A673 (cell line): ENCODE measurements at regions not wholly inside any gene's neighbourhood (a gene's known extent, or its start where the extent isn't known, plus 50 kb on each side); places are given as distances from the start of the nearest gene placed in this dataset.

ENCODE experiments used
- BruUV-seq: library from RNA; stranded (reverse); fragments of 400-500 nt; replicated peaks from 2 replicates; lab custom pipeline; 2021; lab: Mats Ljungman, UMichigan
- CTCF ChIA-PET: fragments of 300-600 bp; sonication (Branson Sonifier 250); formaldehyde crosslinking; loops from one replicate; lab custom pipeline; 2022; ENCODE audit warnings: antibody characterized with exemption; lab: Charles Lee
- POLR2A ChIA-PET: fragments of 300-600 bp; sonication (Branson Sonifier 250); formaldehyde crosslinking; loops from one replicate; lab custom pipeline; 2022; ENCODE audit warnings: antibody characterized with exemption; ENCODE audit not compliant: low non-redundant PET; lab: Charles Lee
- DNase-seq: peaks from one replicate; pipeline ENCODE4 v3.0.0-alpha.2; 2015; ENCODE audit warnings: low spot score
- H3K27ac ChIP-seq: fragments of 200-600 bp; sonication (generic); 2 replicates; pipeline ENCODE4 v1.5.1; 2016; ENCODE audit warnings: mixed run types, low read depth, mild to moderate bottlenecking, mixed read lengths, antibody characterized with exemption, low read length; ENCODE audit not compliant: poor library complexity, severe bottlenecking
- H3K27me3 ChIP-seq: fragments of 200-600 bp; sonication (generic); replicated peaks from 2 replicates; pipeline ENCODE4 v1.6.1; 2017; ENCODE audit warnings: mixed run types, low read depth, mild to moderate bottlenecking, mixed read lengths, antibody characterized with exemption, low read length; ENCODE audit not compliant: insufficient read depth, poor library complexity
- H3K36me3 ChIP-seq: fragments of 200-600 bp; sonication (generic); 2 replicates; pipeline ENCODE4 v1.6.1; 2016; ENCODE audit warnings: mixed run types, mild to moderate bottlenecking, mixed read lengths, antibody characterized with exemption, low read length; ENCODE audit not compliant: insufficient read depth, poor library complexity, severe bottlenecking
- H3K4me1 ChIP-seq: fragments of 200-600 bp; sonication (generic); 2 replicates; pipeline ENCODE4 v1.6.1; 2017; ENCODE audit warnings: mixed run types, mild to moderate bottlenecking, mixed read lengths, antibody characterized with exemption, low read length; ENCODE audit not compliant: insufficient read depth, poor library complexity, severe bottlenecking
- H3K4me3 ChIP-seq: fragments of 200-600 bp; sonication (generic); 2 replicates; pipeline ENCODE4 v1.5.1; 2016; ENCODE audit warnings: low read depth, mixed run types, mild to moderate bottlenecking, mixed read lengths, low read length; ENCODE audit not compliant: poor library complexity, severe bottlenecking
- H3K9me3 ChIP-seq: fragments of 200-600 bp; sonication (generic); 2 replicates; pipeline ENCODE4 v1.6.1; 2016; ENCODE audit warnings: mixed run types, low read depth, mild to moderate bottlenecking, mixed read lengths, antibody characterized with exemption, low read length; ENCODE audit not compliant: poor library complexity, severe bottlenecking
- CTCF ChIP-seq: fragments of 300-800, 200-600 bp; sonication (generic); conservative IDR thresholded peaks from 2 replicates; pipeline ENCODE4 v1.5.1; 2017; ENCODE audit warnings: low read depth, mild to moderate bottlenecking, antibody characterized with exemption, low read length, moderate library complexity, mixed read lengths
- EZH2 ChIP-seq: fragments of 200-600 bp; sonication (generic); IDR thresholded peaks from 2 replicates; pipeline ENCODE4 v1.6.1; 2017; ENCODE audit warnings: borderline replicate concordance, low read depth, mild to moderate bottlenecking, mixed read lengths, antibody characterized with exemption, low read length; ENCODE audit not compliant: poor library complexity, severe bottlenecking
- intact Hi-C: fragments of 100-400 bp; cut with micrococcal nuclease; formaldehyde crosslinking; loops from one replicate; pipeline ENCODE4 v1.10.0; 2022; ENCODE audit not compliant: unreplicated experiment

GRCh38 chr2:57396355-57397098 lies 650.1 kb upstream of the VRK2 start:
- BruUV-seq: no TSS peak
- TF ChIP-seq CTCF (no peak), EZH2 (no peak)
- Histone ChIP-seq H3K4me1 (no peaks in the 10 kb centered on the region), H3K36me3 (no peaks in the 10 kb centered on the region), H3K4me3 (no peak overlapping the region), H3K9me3 (no peaks in the 10 kb centered on the region), H3K27ac (no peak overlapping the region), H3K27me3 (no peaks in the 10 kb centered on the region)
- ChIA-PET POLR2A (no interaction called here), CTCF (no interaction called here)
- intact Hi-C loops: no loop called here
- no peak for DNase-seq

GRCh38 chr2:57397550-57398360 lies 648.9 kb upstream of the VRK2 start:
- CTCF ChIA-PET: no interaction called here

DNA sequence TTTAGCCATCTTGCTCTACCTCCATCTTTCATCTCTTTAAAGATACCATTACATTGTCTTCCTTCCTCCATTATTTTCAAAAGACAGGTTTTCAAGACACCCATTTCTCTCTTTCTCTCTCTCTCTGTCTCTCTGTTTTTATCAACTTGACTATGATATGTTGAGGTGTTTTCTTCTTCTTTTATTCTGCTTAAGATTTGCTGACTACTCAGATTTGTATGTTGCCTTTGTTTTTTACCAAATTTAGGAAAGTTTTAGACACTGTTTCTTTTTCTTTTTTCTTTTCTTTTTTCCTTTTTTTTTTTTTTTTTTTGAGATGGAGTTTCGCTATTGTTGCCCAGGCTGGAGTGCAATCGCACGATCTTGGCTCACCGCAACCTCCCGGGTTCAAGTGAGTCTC lies 647.5 kb upstream of the VRK2 start:
- no peaks in the 10 kb centered on the region for H3K9me3 ChIP-seq
- TF ChIP-seq EZH2 (no peak), CTCF (no peak)
- ChIA-PET POLR2A (no interaction called here), CTCF (no interaction called here)
- H3K27me3 ChIP-seq: no peaks in the 10 kb centered on the region
- no peak for DNase-seq
- intact Hi-C loops: no loop called here
- H3K27ac ChIP-seq: no peak overlapping the region
- H3K36me3 ChIP-seq: no peaks in the 10 kb centered on the region
- no peaks in the 10 kb centered on the region for H3K4me1 ChIP-seq
- no TSS peak for BruUV-seq
- H3K4me3 ChIP-seq: no peak overlapping the region

More at GRCh38 chr2:57397550-57398360, 648.9 kb upstream of the VRK2 start:
- Histone ChIP-seq H3K27me3 (no peaks in the 10 kb centered on the region), H3K27ac (no peak overlapping the region), H3K4me1 (no peaks in the 10 kb centered on the region), H3K9me3 (no peaks in the 10 kb centered on the region), H3K4me3 (no peak overlapping the region), H3K36me3 (no peaks in the 10 kb centered on the region)
- no peak for TF ChIP-seq CTCF
- TF ChIP-seq EZH2: no peak
- no peak for DNase-seq
- no TSS peak for BruUV-seq
- intact Hi-C loops: no loop called here
- POLR2A ChIA-PET: no interaction called here
